HepG2 (cell line): ENCODE measurements at regions not wholly inside any gene's neighbourhood (a gene's known extent, or its start where the extent isn't known, plus 50 kb on each side); places are given as distances from the start of the nearest gene placed in this dataset.

ENCODE experiments used
- ASH2L ChIP-seq: fragments of 300-600, 200-600 bp; sonication (generic); IDR thresholded peaks from 2 replicates; pipeline ENCODE4 v1.7.0; 2017; ENCODE audit warnings: low read depth, mild to moderate bottlenecking, moderate library complexity, mixed read lengths, low read length; ENCODE audit not compliant: insufficient read length
- ZNF510 ChIP-seq: sonication (generic); formaldehyde crosslinking; IDR thresholded peaks from 2 replicates; pipeline ENCODE4 v1.4.0; 2020; ENCODE audit warnings: low read depth, mild to moderate bottlenecking, missing genetic modification reagents

- TF ChIP-seq ASH2L (no peak), ZNF510 (CRISPR knock-in tag) (no peak)
Observed at GRCh38 chr1:208314431-208314830, 70.2 kb upstream of the PLXNA2 start.
